ENCODE measurements at regions not wholly inside any gene's neighbourhood (a gene's known extent, or its start where the extent isn't known, plus 50 kb on each side); places are given as distances from the start of the nearest gene placed in this dataset.

- TF ChIP-seq CTCF (IDR thresholded peaks at IDR 0.05) (no peak), POLR2A (IDR thresholded peaks at IDR 0.05) (no peak)
Observed at GRCh38 chrX:98412058-98412457, 1528.3 kb downstream of the RPA4 start.
